ENCODE measurements at regions not wholly inside any gene's neighbourhood (a gene's known extent, or its start where the extent isn't known, plus 50 kb on each side); places are given as distances from the start of the nearest gene placed in this dataset.

- ATAC-seq (no peak), DNase-seq (no peak)
- H3K9me3 ChIP-seq: no peaks in the 10 kb centered on the region
- no peak overlapping the region for H3K27ac ChIP-seq
- no peak overlapping the region for H3K4me3 ChIP-seq
- H3K36me3 ChIP-seq: no peaks in the 10 kb centered on the region
- intact Hi-C loops (cut with DNase I): no loop called here
- no peak for TF ChIP-seq CTCF (IDR thresholded peaks at IDR 0.05)
- H3K4me1 ChIP-seq: no peaks in the 10 kb centered on the region
- no peaks in the 10 kb centered on the region for H3K27me3 ChIP-seq (ENCODE audit: low read depth)
These were observed 347.9 kb downstream of the ADCYAP1 start for GRCh38 chr18:1252534-1252933.

- intact Hi-C loops (cut with DNase I): no loop called here
- ATAC-seq (no peak), DNase-seq (no peak)
- Histone ChIP-seq H3K4me1 (no peaks in the 10 kb centered on the region), H3K4me3 (no peak overlapping the region), H3K9me3 (no peaks in the 10 kb centered on the region), H3K27me3 (ENCODE audit: low read depth) (no peaks in the 10 kb centered on the region), H3K36me3 (no peaks in the 10 kb centered on the region), H3K27ac (no peak overlapping the region)
- no peak for TF ChIP-seq CTCF (IDR thresholded peaks at IDR 0.05)
These were observed 348.3 kb downstream of the ADCYAP1 start for GRCh38 chr18:1252936-1253335.

GRCh38 chr18:1253827-1254226, 349.2 kb downstream of the ADCYAP1 start:
- Histone ChIP-seq H3K36me3 (no peaks in the 10 kb centered on the region), H3K4me1 (no peaks in the 10 kb centered on the region), H3K27ac (no peak overlapping the region), H3K4me3 (no peak overlapping the region), H3K9me3 (no peaks in the 10 kb centered on the region), H3K27me3 (ENCODE audit: low read depth) (no peaks in the 10 kb centered on the region)
- no peak for TF ChIP-seq CTCF (IDR thresholded peaks at IDR 0.05)
- intact Hi-C loops (cut with DNase I): no loop called here
- DNase-seq: no peak
- no peak for ATAC-seq

GRCh38 chr18:1261054-1261453, 356.4 kb downstream of the ADCYAP1 start:
- intact Hi-C loops (cut with DNase I): no loop called here
- no peak for DNase-seq
- Histone ChIP-seq H3K36me3 (no peaks in the 10 kb centered on the region), H3K4me3 (no peak overlapping the region), H3K4me1 (no peaks in the 10 kb centered on the region), H3K9me3 (no peaks in the 10 kb centered on the region), H3K27ac (no peak overlapping the region), H3K27me3 (ENCODE audit: low read depth) (no peaks in the 10 kb centered on the region)
- TF ChIP-seq CTCF (IDR thresholded peaks at IDR 0.05): no peak
- ATAC-seq: no peak

GRCh38 chr18:1267021-1267420, 362.4 kb downstream of the ADCYAP1 start:
- no peaks in the 10 kb centered on the region for H3K9me3 ChIP-seq
- DNase-seq (no peak), ATAC-seq (no peak)
- H3K27ac ChIP-seq: no peak overlapping the region
- H3K4me1 ChIP-seq: no peaks in the 10 kb centered on the region
- intact Hi-C loops (cut with DNase I): no loop called here
- TF ChIP-seq CTCF (IDR thresholded peaks at IDR 0.05): no peak
- no peaks in the 10 kb centered on the region for H3K36me3 ChIP-seq
- no peaks in the 10 kb centered on the region for H3K27me3 ChIP-seq (ENCODE audit: low read depth)
- no peak overlapping the region for H3K4me3 ChIP-seq

GRCh38 chr18:1270081-1270480, 365.4 kb downstream of the ADCYAP1 start:
- Histone ChIP-seq H3K27me3 (ENCODE audit: low read depth) (no peaks in the 10 kb centered on the region), H3K36me3 (no peaks in the 10 kb centered on the region), H3K4me1 (no peaks in the 10 kb centered on the region), H3K4me3 (no peak overlapping the region), H3K9me3 (no peaks in the 10 kb centered on the region), H3K27ac (no peak overlapping the region)
- no peak for TF ChIP-seq CTCF (IDR thresholded peaks at IDR 0.05)
- intact Hi-C loops (cut with DNase I): no loop called here
- DNase-seq: no peak
- no peak for ATAC-seq
